Mesenchymal stem cell (in vitro differentiated cells and primary cell): ENCODE measurements at regions not wholly inside any gene's neighbourhood (a gene's known extent, or its start where the extent isn't known, plus 50 kb on each side); places are given as distances from the start of the nearest gene placed in this dataset.

Experiments
- DNase-seq: peaks from one replicate; pipeline ENCODE4 v3.0.0-alpha.2; 2013
- H2AFZ ChIP-seq: one replicate; pipeline ENCODE4 v1.6.1; 2013; ENCODE audit warnings: low read depth, mild to moderate bottlenecking, control low read depth, inconsistent platforms, low read length, moderate library complexity
- H2AK5ac ChIP-seq: 2 replicates; pipeline ENCODE4 v1.6.1; 2013; ENCODE audit warnings: low read length, moderate library complexity, mild to moderate bottlenecking, inconsistent platforms; ENCODE audit not compliant: severe bottlenecking
- H2BK120ac ChIP-seq: one replicate; pipeline ENCODE4 v1.6.1; 2013; ENCODE audit warnings: low read depth, mild to moderate bottlenecking, inconsistent platforms, low read length, moderate library complexity
- H2BK12ac ChIP-seq, 2 experiments: one replicate each; pipeline ENCODE4 v1.6.1; 2013; ENCODE audit warnings: inconsistent platforms in 2 of 2, low read length in 2 of 2, mild to moderate bottlenecking in 2 of 2, moderate library complexity in 2 of 2, control low read depth in 1 of 2
- H2BK15ac ChIP-seq: one replicate; pipeline ENCODE4 v1.6.1; 2013; ENCODE audit warnings: mild to moderate bottlenecking, low read depth, inconsistent platforms; ENCODE audit not compliant: poor library complexity, severe bottlenecking
- H2BK5ac ChIP-seq: 2 replicates; pipeline ENCODE4 v1.6.1; 2013; ENCODE audit warnings: low read depth, mild to moderate bottlenecking, low read length, control low read depth, inconsistent platforms; ENCODE audit not compliant: poor library complexity, severe bottlenecking
- H3K14ac ChIP-seq, 2 experiments: one replicate each; pipeline ENCODE4 v1.6.1; 2013; ENCODE audit warnings: inconsistent platforms in 2 of 2, low read length in 2 of 2, control low read depth in 1 of 2, mild to moderate bottlenecking in 1 of 2, moderate library complexity in 1 of 2
- H3K18ac ChIP-seq, 2 experiments: one replicate each; pipeline ENCODE4 v1.6.1; 2013; ENCODE audit warnings: inconsistent platforms in 2 of 2, low read length in 2 of 2, control low read depth in 1 of 2, low read depth in 1 of 2, mild to moderate bottlenecking in 1 of 2
- H3K23ac ChIP-seq, 2 experiments: one replicate each; pipeline ENCODE4 v1.6.1; 2013; ENCODE audit warnings: inconsistent platforms in 2 of 2, low read length in 2 of 2, mild to moderate bottlenecking in 2 of 2, moderate library complexity in 2 of 2, control low read depth in 1 of 2
- H3K27ac ChIP-seq: 2 replicates; pipeline ENCODE4 v1.5.1; 2013; ENCODE audit warnings: mild to moderate bottlenecking, moderate library complexity, low read length, control low read depth, inconsistent platforms; ENCODE audit not compliant: poor library complexity, severe bottlenecking
- H3K27me3 ChIP-seq, 2 experiments: 2 replicates each; pipeline versions ENCODE4 v1.6.1 to v1.7.0; 2013; ENCODE audit warnings: low read length in 2 of 2, mild to moderate bottlenecking in 2 of 2, moderate library complexity in 2 of 2, control low read depth in 1 of 2, inconsistent platforms in 1 of 2; ENCODE audit not compliant: control insufficient read depth in 1 of 2, insufficient read depth in 1 of 2
- H3K36me3 ChIP-seq, 2 experiments: 2 replicates each; pipeline versions ENCODE4 v1.6.1 to v1.7.0; 2013; ENCODE audit warnings: low read length in 2 of 2, control low read depth in 1 of 2, inconsistent platforms in 1 of 2, low read depth in 1 of 2, mild to moderate bottlenecking in 1 of 2; ENCODE audit not compliant: insufficient read depth in 2 of 2, control insufficient read depth in 1 of 2
- H3K4ac ChIP-seq, 2 experiments: one replicate each; pipeline ENCODE4 v1.6.1; 2013; ENCODE audit warnings: inconsistent platforms in 2 of 2, low read length in 2 of 2, mild to moderate bottlenecking in 2 of 2, moderate library complexity in 2 of 2, control low read depth in 1 of 2, low read depth in 1 of 2
- H3K4me1 ChIP-seq: 2 replicates; pipeline ENCODE4 v1.6.1; 2013; ENCODE audit warnings: low read depth, low read length, control low read depth; ENCODE audit not compliant: control insufficient read depth, insufficient read depth
- H3K4me2 ChIP-seq: 2 replicates; pipeline ENCODE4 v1.6.1; 2013; ENCODE audit warnings: low read length, mild to moderate bottlenecking, inconsistent platforms; ENCODE audit not compliant: poor library complexity, severe bottlenecking
- H3K4me3 ChIP-seq, 2 experiments: 2 replicates each; pipeline versions ENCODE4 v1.5.1 to v1.7.0; 2013; ENCODE audit warnings: low read length in 2 of 2, mild to moderate bottlenecking in 2 of 2, control low read depth in 1 of 2, low read depth in 1 of 2; ENCODE audit not compliant: insufficient read depth in 1 of 2
- H3K79me1 ChIP-seq: replicated peaks from 2 replicates; pipeline ENCODE4 v1.6.1; 2013; ENCODE audit warnings: mild to moderate bottlenecking, control low read depth, low read length, inconsistent platforms; ENCODE audit not compliant: poor library complexity, severe bottlenecking
- H3K9ac ChIP-seq: 2 replicates; pipeline ENCODE4 v1.7.0; 2013; ENCODE audit warnings: mild to moderate bottlenecking, low read length, moderate library complexity
- H3K9me3 ChIP-seq: 2 replicates; pipeline ENCODE4 v1.7.0; 2013; ENCODE audit warnings: mild to moderate bottlenecking, low read length; ENCODE audit not compliant: control insufficient read depth
- H4K8ac ChIP-seq: one replicate; pipeline ENCODE4 v1.6.1; 2013; ENCODE audit warnings: inconsistent platforms, mild to moderate bottlenecking, low read length, moderate library complexity
- H4K91ac ChIP-seq: one replicate; pipeline ENCODE4 v1.6.1; 2013; ENCODE audit warnings: mild to moderate bottlenecking, low read length, inconsistent platforms
- WGBS: methylation state at CpG from one replicate; pipeline ENCODE4 v1.1.7; 2013; ENCODE audit warnings: mixed read lengths; 5-methylcytosine and 5-hydroxymethylcytosine counted together

DNA sequence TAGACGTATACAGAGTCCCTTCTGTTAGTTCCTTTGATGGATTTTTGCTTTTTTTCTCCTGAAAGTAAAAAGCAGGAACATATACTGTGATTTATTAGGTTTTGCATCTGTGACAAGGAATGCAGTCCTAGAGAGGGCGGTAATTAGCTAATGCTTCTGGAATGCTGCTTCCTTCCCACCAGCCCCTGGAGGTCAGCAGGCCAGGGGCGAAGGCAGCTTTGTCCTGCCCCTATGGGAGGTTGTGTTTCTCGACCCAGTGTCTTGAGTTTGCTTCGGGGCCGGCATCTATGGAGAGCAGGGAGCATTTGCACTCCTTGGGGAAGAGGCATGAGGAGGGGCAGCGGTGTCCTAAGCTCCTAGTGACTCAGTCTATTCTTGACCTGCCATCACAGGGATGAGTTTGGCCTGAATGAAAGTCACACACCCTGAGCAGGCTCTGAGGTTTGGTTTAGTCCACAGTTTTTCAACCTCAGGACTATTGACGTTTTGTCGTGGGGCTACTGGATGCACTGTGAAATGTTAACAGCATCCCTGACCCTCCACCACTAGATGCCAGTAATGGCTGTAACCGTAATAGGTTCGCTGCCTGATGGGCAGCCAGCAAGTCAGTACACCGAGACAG is 85.0 kb upstream of the KCNJ15 start:
- Histone ChIP-seq H3K9ac (peak overlapping the region; percentile 72), H3K4ac (peak overlapping the region in 1 of 2 experiments; percentile 36), H3K4me1 (peaks cover 13% of the 10 kb centered on the region), H2AK5ac (peak overlapping the region; percentile 80), H2BK15ac (no peak overlapping the region), H3K79me1 (peaks cover 3% of the 10 kb centered on the region), H3K36me3 (no peaks in the 10 kb centered on the region), H4K91ac (no peak overlapping the region), H2BK12ac (peak overlapping the region in 1 of 2 experiments; percentile 22), H3K18ac (peak overlapping the region in 1 of 2 experiments; percentile 19), H3K27me3 (no peaks in the 10 kb centered on the region), H3K4me3 (no peak overlapping the region), H3K4me2 (no peak overlapping the region), H3K23ac (no peak overlapping the region), H2AFZ (no peak overlapping the region), H4K8ac (peak overlapping the region; percentile 33), H3K14ac (no peak overlapping the region), H3K27ac (peak overlapping the region; percentile 97), H3K9me3 (peaks cover 3% of the 10 kb centered on the region), H2BK5ac (peak overlapping the region; percentile 87), H2BK120ac (no peak overlapping the region)
- WGBS: 14% methylated on average over 11 of the region's 12 CpGs
- DNase-seq: peak; percentile 84

DNA sequence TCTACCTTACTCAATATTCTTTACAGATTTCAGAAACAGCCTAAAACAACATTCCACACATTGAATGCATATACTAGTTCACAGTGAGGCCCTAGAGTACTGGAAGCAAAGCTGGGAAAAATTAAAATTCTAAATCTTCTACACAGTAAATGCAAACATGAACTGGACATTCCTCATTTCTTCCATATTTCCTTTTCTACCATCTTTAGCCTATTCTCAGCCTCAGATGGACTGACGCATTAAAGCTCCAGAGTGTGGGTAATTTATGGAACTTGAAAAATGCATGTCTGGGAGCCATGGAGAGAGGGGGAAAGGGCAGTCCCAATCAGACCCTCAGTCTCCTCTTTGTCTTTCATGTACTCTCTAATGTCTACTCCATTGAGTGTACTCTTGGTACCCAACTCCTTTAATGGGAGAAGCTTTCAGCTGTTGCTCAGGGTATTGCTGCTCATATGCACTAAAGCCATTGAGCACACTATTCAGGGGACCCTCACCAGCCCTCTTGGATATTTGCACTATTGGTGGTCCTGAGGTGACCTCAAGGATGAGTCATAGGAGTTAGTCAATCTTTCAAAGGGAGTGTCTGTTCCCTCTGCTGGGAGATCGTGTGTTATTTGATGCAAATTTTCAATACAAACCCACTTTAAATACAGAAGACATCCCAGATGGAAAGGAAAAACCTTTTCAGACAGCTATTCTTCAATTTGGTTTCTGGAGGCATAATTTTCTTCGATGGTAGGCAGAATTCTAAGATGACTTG is 83.3 kb upstream of the KCNJ15 start:
- H3K4me2 ChIP-seq: no peak overlapping the region
- H2BK120ac ChIP-seq: no peak overlapping the region
- H3K9me3 ChIP-seq: peaks cover 3% of the 10 kb centered on the region
- peak overlapping the region; percentile 65 for H3K9ac ChIP-seq
- H2AK5ac ChIP-seq: peak overlapping the region; percentile 96
- H3K27me3 ChIP-seq: no peaks in the 10 kb centered on the region
- H3K18ac ChIP-seq: no peak overlapping the region
- H2BK15ac ChIP-seq: no peak overlapping the region
- H3K36me3 ChIP-seq: no peaks in the 10 kb centered on the region
- H3K27ac ChIP-seq: peak overlapping the region; percentile 97
- peaks cover 3% of the 10 kb centered on the region for H3K79me1 ChIP-seq
- no peak overlapping the region for H4K8ac ChIP-seq
- 91% methylated on average over 2 of the region's 3 CpGs for WGBS
- H3K23ac ChIP-seq: no peak overlapping the region
- H3K14ac ChIP-seq: no peak overlapping the region
- no peak overlapping the region for H3K4ac ChIP-seq
- DNase-seq: no peak
- H3K4me3 ChIP-seq: no peak overlapping the region
- no peak overlapping the region for H4K91ac ChIP-seq
- no peak overlapping the region for H2BK5ac ChIP-seq
- H3K4me1 ChIP-seq: peaks cover 11% of the 10 kb centered on the region
- H2BK12ac ChIP-seq: no peak overlapping the region
- no peak overlapping the region for H2AFZ ChIP-seq

DNA sequence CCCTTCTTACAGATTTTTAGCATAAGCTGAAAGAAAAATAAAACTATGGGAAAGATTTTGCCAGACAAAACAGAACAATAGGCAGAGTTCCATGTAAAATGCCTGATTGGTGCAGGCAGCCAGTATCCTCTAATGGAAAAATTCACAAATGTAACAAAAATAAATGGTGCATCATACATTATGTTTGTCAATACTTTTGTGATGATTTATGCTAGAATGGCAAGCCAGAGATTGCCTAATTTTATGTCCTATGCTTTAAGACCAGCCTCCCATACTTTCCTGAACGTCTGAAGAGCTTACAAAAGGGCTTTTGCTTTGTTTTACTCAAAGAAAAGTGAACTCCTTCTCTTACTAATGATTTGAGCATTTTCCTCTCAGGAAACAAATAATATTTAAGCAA is 81.5 kb upstream of the KCNJ15 start:
- no peak overlapping the region for H3K23ac ChIP-seq
- no peak overlapping the region for H2BK120ac ChIP-seq
- no peak overlapping the region for H3K4ac ChIP-seq
- peak overlapping the region; percentile 65 for H3K9ac ChIP-seq
- H3K14ac ChIP-seq: no peak overlapping the region
- H3K79me1 ChIP-seq: peaks cover 3% of the 10 kb centered on the region
- H2AFZ ChIP-seq: no peak overlapping the region
- H3K27me3 ChIP-seq: no peaks in the 10 kb centered on the region
- no peak for DNase-seq
- H3K4me3 ChIP-seq: no peak overlapping the region
- 63% methylated on average over 1 of the region's 1 CpG for WGBS
- H2BK5ac ChIP-seq: no peak overlapping the region
- H3K36me3 ChIP-seq: no peaks in the 10 kb centered on the region
- no peak overlapping the region for H2AK5ac ChIP-seq
- H3K4me1 ChIP-seq: peaks cover 8% of the 10 kb centered on the region
- H4K91ac ChIP-seq: no peak overlapping the region
- no peak overlapping the region for H2BK15ac ChIP-seq
- H3K9me3 ChIP-seq: peaks cover 3% of the 10 kb centered on the region
- no peak overlapping the region for H4K8ac ChIP-seq
- no peak overlapping the region for H3K18ac ChIP-seq
- no peak overlapping the region for H3K27ac ChIP-seq
- H3K4me2 ChIP-seq: no peak overlapping the region
- no peak overlapping the region for H2BK12ac ChIP-seq

DNA sequence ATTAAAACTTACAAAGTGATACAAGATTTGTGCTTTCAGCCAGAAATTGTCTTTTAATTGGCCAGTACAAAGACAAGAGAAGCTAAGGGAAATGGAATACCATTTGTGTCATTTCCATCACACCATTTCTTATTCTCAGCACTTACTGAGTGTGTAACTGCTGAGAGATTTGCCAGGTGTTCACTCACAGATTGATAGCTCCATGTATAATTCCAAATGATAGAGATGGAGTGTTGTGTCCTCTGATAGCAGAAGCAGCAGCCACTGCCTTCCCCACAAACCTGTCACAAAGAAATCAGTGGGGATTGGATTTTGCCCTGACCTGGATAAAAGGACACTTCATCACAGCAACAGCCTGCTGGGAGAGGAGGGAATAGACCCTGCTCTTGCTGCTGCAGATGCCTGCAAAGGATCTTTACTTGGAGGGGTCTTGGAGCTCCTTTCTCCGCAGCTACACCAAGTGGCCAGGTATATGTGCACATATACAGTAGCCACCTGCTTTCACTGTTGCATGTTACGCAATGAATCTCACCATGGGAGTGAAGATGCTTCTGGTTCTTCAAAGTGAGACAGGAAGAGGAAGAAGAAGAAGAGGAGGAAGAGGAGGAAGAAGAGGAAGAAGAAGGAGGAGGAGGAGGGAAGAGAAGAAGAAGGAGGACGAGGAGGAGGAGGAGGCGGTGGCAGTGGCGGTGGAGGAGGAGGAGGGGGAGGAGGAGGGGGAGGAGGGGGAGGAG is 78.7 kb upstream of the KCNJ15 start:
- H3K23ac ChIP-seq: no peak overlapping the region
- H2BK15ac ChIP-seq: no peak overlapping the region
- peaks cover 5% of the 10 kb centered on the region for H3K4me1 ChIP-seq
- no peak overlapping the region for H3K4me2 ChIP-seq
- H2BK120ac ChIP-seq: no peak overlapping the region
- DNase-seq: no peak
- H3K27ac ChIP-seq: no peak overlapping the region
- 93% methylated on average over 5 of the region's 5 CpGs for WGBS
- peaks cover 3% of the 10 kb centered on the region for H3K79me1 ChIP-seq
- no peak overlapping the region for H3K4me3 ChIP-seq
- H4K8ac ChIP-seq: no peak overlapping the region
- H3K18ac ChIP-seq: no peak overlapping the region
- H3K14ac ChIP-seq: no peak overlapping the region
- H3K9ac ChIP-seq: no peak overlapping the region
- no peak overlapping the region for H2AFZ ChIP-seq
- H3K27me3 ChIP-seq: no peaks in the 10 kb centered on the region
- no peak overlapping the region for H3K4ac ChIP-seq
- no peak overlapping the region for H2BK5ac ChIP-seq
- H2AK5ac ChIP-seq: peak overlapping the region; percentile 1
- no peaks in the 10 kb centered on the region for H3K36me3 ChIP-seq
- peaks cover 3% of the 10 kb centered on the region for H3K9me3 ChIP-seq
- H2BK12ac ChIP-seq: no peak overlapping the region
- no peak overlapping the region for H4K91ac ChIP-seq
